ENCODE measurements at regions not wholly inside any gene's neighbourhood (a gene's known extent, or its start where the extent isn't known, plus 50 kb on each side); places are given as distances from the start of the nearest gene placed in this dataset.

GRCh38 chr5:26543987-26544386, 494.4 kb downstream of the CDH9 start:
- no peak for DNase-seq
- no peak overlapping the region for H3K27ac ChIP-seq
- no peaks in the 10 kb centered on the region for H3K9me3 ChIP-seq (ENCODE audit: severe bottlenecking)
- H3K27me3 ChIP-seq (ENCODE audit: insufficient read depth, low read depth, severe bottlenecking) = no peaks in the 10 kb centered on the region
- TF ChIP-seq CTCF (IDR thresholded peaks at IDR 0.05; ENCODE audit: low read depth, low read length) = no peak
- no peak overlapping the region for H3K4me3 ChIP-seq (ENCODE audit: low read depth, low read length)
- H3K36me3 ChIP-seq = no peaks in the 10 kb centered on the region

GRCh38 chr5:26538226-26538625, 500.2 kb downstream of the CDH9 start:
- Histone ChIP-seq H3K27me3 (ENCODE audit: insufficient read depth, low read depth, severe bottlenecking) (no peaks in the 10 kb centered on the region), H3K9me3 (ENCODE audit: severe bottlenecking) (no peaks in the 10 kb centered on the region), H3K36me3 (no peaks in the 10 kb centered on the region), H3K27ac (no peak overlapping the region), H3K4me3 (ENCODE audit: low read depth, low read length) (no peak overlapping the region)
- DNase-seq = no peak
- no peak for TF ChIP-seq CTCF (IDR thresholded peaks at IDR 0.05; ENCODE audit: low read depth, low read length)

GRCh38 chr5:26535215-26535614, 503.2 kb downstream of the CDH9 start:
- H3K27ac ChIP-seq = no peak overlapping the region
- no peak for TF ChIP-seq CTCF (IDR thresholded peaks at IDR 0.05; ENCODE audit: low read depth, low read length)
- H3K36me3 ChIP-seq = no peaks in the 10 kb centered on the region
- DNase-seq = no peak
- no peak overlapping the region for H3K4me3 ChIP-seq (ENCODE audit: low read depth, low read length)
- H3K27me3 ChIP-seq (ENCODE audit: insufficient read depth, low read depth, severe bottlenecking) = no peaks in the 10 kb centered on the region
- no peaks in the 10 kb centered on the region for H3K9me3 ChIP-seq (ENCODE audit: severe bottlenecking)

GRCh38 chr5:26530305-26530704, 508.1 kb downstream of the CDH9 start:
- no peaks in the 10 kb centered on the region for H3K9me3 ChIP-seq (ENCODE audit: severe bottlenecking)
- no peaks in the 10 kb centered on the region for H3K36me3 ChIP-seq
- H3K4me3 ChIP-seq (ENCODE audit: low read depth, low read length) = no peak overlapping the region
- TF ChIP-seq CTCF (IDR thresholded peaks at IDR 0.05; ENCODE audit: low read depth, low read length) = no peak
- no peak overlapping the region for H3K27ac ChIP-seq
- H3K27me3 ChIP-seq (ENCODE audit: insufficient read depth, low read depth, severe bottlenecking) = no peaks in the 10 kb centered on the region
- DNase-seq = no peak

GRCh38 chr5:26519245-26519644, 519.1 kb downstream of the CDH9 start:
- no peaks in the 10 kb centered on the region for H3K36me3 ChIP-seq
- H3K27me3 ChIP-seq (ENCODE audit: insufficient read depth, low read depth, severe bottlenecking) = no peaks in the 10 kb centered on the region
- no peak for DNase-seq
- H3K27ac ChIP-seq = no peak overlapping the region
- no peaks in the 10 kb centered on the region for H3K9me3 ChIP-seq (ENCODE audit: severe bottlenecking)
- no peak overlapping the region for H3K4me3 ChIP-seq (ENCODE audit: low read depth, low read length)
- no peak for TF ChIP-seq CTCF (IDR thresholded peaks at IDR 0.05; ENCODE audit: low read depth, low read length)

- Histone ChIP-seq H3K36me3 (no peaks in the 10 kb centered on the region), H3K4me3 (ENCODE audit: low read depth, low read length) (no peak overlapping the region), H3K27ac (no peak overlapping the region), H3K27me3 (ENCODE audit: insufficient read depth, low read depth, severe bottlenecking) (no peaks in the 10 kb centered on the region), H3K9me3 (ENCODE audit: severe bottlenecking) (no peaks in the 10 kb centered on the region)
- TF ChIP-seq CTCF (IDR thresholded peaks at IDR 0.05; ENCODE audit: low read depth, low read length) = no peak
- DNase-seq = no peak
Measured at GRCh38 chr5:26518065-26518464, 520.3 kb downstream of the CDH9 start.
